IPS-NIHi7 (cell line): ENCODE measurements at regions not wholly inside any gene's neighbourhood (a gene's known extent, or its start where the extent isn't known, plus 50 kb on each side); places are given as distances from the start of the nearest gene placed in this dataset.
"Not testable (repeated sequence)": the region's sequence is repeated elsewhere in the genome, so short reads cannot be mapped to it uniquely, and the experiment has no call there.

Experiments used
- DNase-seq: peaks from one replicate; pipeline ENCODE4 v3.0.0; 2012; ENCODE audit warnings: mixed read lengths; ENCODE audit errors: extremely low spot score

- no peak for DNase-seq
Observed at GRCh38 chr17:14427900-14428647, 127.2 kb downstream of the HS3ST3B1 start.

- DNase-seq: not testable (repeated sequence)
Observed at GRCh38 chr17:14423156-14423555, 122.3 kb downstream of the HS3ST3B1 start.

GRCh38 chr17:14417336-14417735 lies 116.5 kb downstream of the HS3ST3B1 start:
- no peak for DNase-seq

GRCh38 chr17:14409292-14409691 lies 108.4 kb downstream of the HS3ST3B1 start:
- no peak for DNase-seq

- DNase-seq: no peak
Observed at GRCh38 chr17:14407541-14407940, 106.7 kb downstream of the HS3ST3B1 start.

GRCh38 chr17:14405189-14405588 lies 104.3 kb downstream of the HS3ST3B1 start:
- DNase-seq: no peak
